NOMO-1 treated with dmso at 0.1 percent for 144 hours (cell line): ENCODE measurements at regions not wholly inside any gene's neighbourhood (a gene's known extent, or its start where the extent isn't known, plus 50 kb on each side); places are given as distances from the start of the nearest gene placed in this dataset.
A peak's percentile ranks its signal among the peaks of the same experiment; 100 is the strongest.

Source experiments
- DNase-seq: peaks from one replicate; lab custom pipeline; 2025; ENCODE audit not compliant: unreplicated experiment; lab: John Stamatoyannopoulos, UW

- DNase-seq, result no peak
These were observed 82.9 kb upstream of the ARHGAP20 start for GRCh38 chr11:110795112-110795624.

GRCh38 chr11:110793556-110793955, 81.3 kb upstream of the ARHGAP20 start:
- DNase-seq, result no peak

GRCh38 chr11:110791621-110792020, 79.4 kb upstream of the ARHGAP20 start:
- no peak for DNase-seq

- DNase-seq, result no peak
These were observed 75.4 kb upstream of the ARHGAP20 start for GRCh38 chr11:110787680-110788079.

GRCh38 chr11:110786226-110786902, 74.1 kb upstream of the ARHGAP20 start:
- no peak for DNase-seq

GRCh38 chr11:110785398-110785797, 73.2 kb upstream of the ARHGAP20 start:
- no peak for DNase-seq

- no peak for DNase-seq
These were observed 70.4 kb upstream of the ARHGAP20 start for GRCh38 chr11:110782616-110783015.

GRCh38 chr11:110779108-110779507, 66.9 kb upstream of the ARHGAP20 start:
- no peak for DNase-seq

GRCh38 chr11:110778343-110778742, 66.1 kb upstream of the ARHGAP20 start:
- DNase-seq, result no peak

GRCh38 chr11:110777775-110778174, 65.5 kb upstream of the ARHGAP20 start:
- DNase-seq, result peak; percentile 19

- no peak for DNase-seq
These were observed 63.8 kb upstream of the ARHGAP20 start for GRCh38 chr11:110776081-110776480.

GRCh38 chr11:110774138-110775014, 62.1 kb upstream of the ARHGAP20 start:
- DNase-seq, result no peak

GRCh38 chr11:110773442-110773841, 61.2 kb upstream of the ARHGAP20 start:
- no peak for DNase-seq

GRCh38 chr11:110772863-110773262, 60.6 kb upstream of the ARHGAP20 start:
- DNase-seq, result no peak

GRCh38 chr11:110766316-110766715, 54.1 kb upstream of the ARHGAP20 start:
- peak; percentile 45 for DNase-seq

GRCh38 chr11:110764485-110764884, 52.2 kb upstream of the ARHGAP20 start:
- DNase-seq, result no peak

GRCh38 chr11:110763249-110764011, 51.2 kb upstream of the ARHGAP20 start:
- no peak for DNase-seq

- DNase-seq, result no peak
These were observed 50.4 kb upstream of the ARHGAP20 start for GRCh38 chr11:110762590-110762989.
